HUES64 (cell line): ENCODE measurements at regions not wholly inside any gene's neighbourhood (a gene's known extent, or its start where the extent isn't known, plus 50 kb on each side); places are given as distances from the start of the nearest gene placed in this dataset.

Experiments
- H3K27ac ChIP-seq: 2 replicates; pipeline ENCODE4 v1.7.0; 2013; ENCODE audit warnings: low read depth, low read length, inconsistent platforms
- H3K27me3 ChIP-seq: 2 replicates; pipeline ENCODE4 v1.6.1; 2013; ENCODE audit warnings: mild to moderate bottlenecking, low read length; ENCODE audit not compliant: insufficient read depth
- H3K36me3 ChIP-seq: 2 replicates; pipeline ENCODE4 v1.6.1; 2013; ENCODE audit warnings: mild to moderate bottlenecking, low read length; ENCODE audit not compliant: insufficient read depth
- H3K4me1 ChIP-seq: 2 replicates; pipeline ENCODE4 v1.6.1; 2013; ENCODE audit warnings: mild to moderate bottlenecking, low read length, moderate library complexity; ENCODE audit not compliant: insufficient read depth
- H3K4me3 ChIP-seq: 2 replicates; pipeline ENCODE4 v1.5.1; 2013; ENCODE audit warnings: mild to moderate bottlenecking, low read length, moderate library complexity
- H3K9ac ChIP-seq: 2 replicates; pipeline ENCODE4 v1.6.1; 2013; ENCODE audit warnings: mild to moderate bottlenecking, low read depth, low read length
- H3K9me3 ChIP-seq: 2 replicates; pipeline ENCODE4 v1.6.1; 2013; ENCODE audit warnings: low read depth, low read length; ENCODE audit not compliant: insufficient read depth
- WGBS: fragments of 150-250, 120-280 bp; methylation state at CpG from one replicate; pipeline ENCODE4 v1.1.7; 2013; ENCODE audit warnings: missing lambda C conversion rate; 5-methylcytosine and 5-hydroxymethylcytosine counted together

DNA sequence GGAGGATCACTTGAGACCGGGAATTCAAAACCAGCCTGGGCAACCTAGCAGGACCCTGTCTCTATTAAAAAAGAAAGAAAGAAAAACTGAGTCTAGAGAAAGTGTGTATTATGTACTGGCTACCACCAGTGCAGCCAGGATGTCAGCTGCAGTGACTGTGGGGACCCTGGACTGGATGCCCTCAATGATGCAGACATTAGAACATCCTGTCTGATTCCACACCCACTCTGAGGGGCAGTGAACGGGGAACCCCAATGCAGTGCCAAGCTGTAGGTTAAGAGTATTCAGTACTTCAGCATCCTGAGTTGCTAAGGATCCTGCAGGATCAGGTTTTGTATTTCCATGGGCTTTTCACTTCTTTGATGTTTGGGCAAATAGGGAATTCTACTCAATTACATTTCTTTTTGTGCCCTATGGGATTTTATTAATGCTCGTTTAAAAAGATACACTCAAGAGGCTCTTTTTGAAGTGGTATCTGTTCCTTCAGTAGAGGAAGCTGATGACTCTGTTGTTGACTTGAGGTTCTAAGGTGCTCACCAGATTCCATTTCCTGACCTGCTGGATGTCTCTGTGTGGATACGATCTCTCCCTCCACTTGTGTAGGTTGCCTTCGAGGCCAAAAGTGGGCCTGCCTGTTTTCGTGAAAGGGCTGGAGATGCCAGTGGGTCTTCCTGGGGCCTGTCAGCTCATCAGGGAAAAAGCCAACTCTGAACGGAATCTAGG is 85.9 kb upstream of the CLCN4 start:
- no peak overlapping the region for H3K9ac ChIP-seq
- H3K27ac ChIP-seq, result no peak overlapping the region
- WGBS, result 96% methylated on average over 6 of the region's 7 CpGs
- H3K4me3 ChIP-seq, result no peak overlapping the region
- no peaks in the 10 kb centered on the region for H3K27me3 ChIP-seq
- no peaks in the 10 kb centered on the region for H3K4me1 ChIP-seq
- peaks cover 24% of the 10 kb centered on the region for H3K36me3 ChIP-seq
- no peaks in the 10 kb centered on the region for H3K9me3 ChIP-seq

- Histone ChIP-seq H3K27ac (no peak overlapping the region), H3K9me3 (no peaks in the 10 kb centered on the region), H3K9ac (no peak overlapping the region), H3K4me3 (no peak overlapping the region), H3K27me3 (no peaks in the 10 kb centered on the region), H3K4me1 (no peaks in the 10 kb centered on the region), H3K36me3 (peaks cover 24% of the 10 kb centered on the region)
- WGBS, result 91% methylated on average over 6 of the region's 7 CpGs
Observed at GRCh38 chrX:10071451-10072144, 85.2 kb upstream of the CLCN4 start.

GRCh38 chrX:10072786-10073568 is 83.8 kb upstream of the CLCN4 start:
- 97% methylated on average over 3 of the region's 4 CpGs for WGBS
- Histone ChIP-seq H3K9me3 (no peaks in the 10 kb centered on the region), H3K36me3 (peaks cover 13% of the 10 kb centered on the region), H3K27ac (no peak overlapping the region), H3K4me1 (no peaks in the 10 kb centered on the region), H3K27me3 (no peaks in the 10 kb centered on the region), H3K4me3 (no peak overlapping the region), H3K9ac (no peak overlapping the region)

DNA sequence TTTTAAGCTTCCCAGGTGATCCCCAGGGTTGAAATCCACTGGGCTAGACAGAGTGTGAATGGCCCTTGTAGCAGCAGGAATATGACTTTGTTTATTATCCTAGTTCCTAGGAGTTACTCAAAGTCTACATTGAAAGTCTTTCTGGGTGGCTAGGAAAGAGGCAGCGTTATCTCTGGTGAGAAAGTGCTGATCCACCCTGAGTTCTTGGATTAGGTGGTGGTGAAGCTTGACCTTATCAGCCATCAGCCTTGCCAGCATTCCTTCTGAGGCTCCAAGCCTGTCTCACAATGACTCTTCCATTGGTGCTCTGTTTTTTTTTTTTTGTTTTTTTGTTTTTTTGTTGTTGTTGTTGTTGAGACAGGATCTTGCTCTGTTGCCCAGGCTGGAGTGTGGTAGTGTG is 83.1 kb upstream of the CLCN4 start:
- 88% methylated on average over 1 of the region's 1 CpG for WGBS
- no peaks in the 10 kb centered on the region for H3K9me3 ChIP-seq
- H3K36me3 ChIP-seq, result peaks cover 8% of the 10 kb centered on the region
- no peak overlapping the region for H3K9ac ChIP-seq
- H3K4me3 ChIP-seq, result no peak overlapping the region
- H3K4me1 ChIP-seq, result no peaks in the 10 kb centered on the region
- H3K27me3 ChIP-seq, result no peaks in the 10 kb centered on the region
- H3K27ac ChIP-seq, result no peak overlapping the region

- H3K36me3 ChIP-seq, result peaks cover 9% of the 10 kb centered on the region
- peaks cover 6% of the 10 kb centered on the region; the same call in 1 of the 2 replicates for H3K4me1 ChIP-seq
- H3K4me3 ChIP-seq, result no peak overlapping the region
- 96% methylated on average over 9 of the region's 9 CpGs for WGBS
- no peak overlapping the region for H3K27ac ChIP-seq
- H3K9ac ChIP-seq, result no peak overlapping the region
- H3K27me3 ChIP-seq, result no peaks in the 10 kb centered on the region
- no peaks in the 10 kb centered on the region for H3K9me3 ChIP-seq
Observed at GRCh38 chrX:10074241-10074941, 82.4 kb upstream of the CLCN4 start.

DNA sequence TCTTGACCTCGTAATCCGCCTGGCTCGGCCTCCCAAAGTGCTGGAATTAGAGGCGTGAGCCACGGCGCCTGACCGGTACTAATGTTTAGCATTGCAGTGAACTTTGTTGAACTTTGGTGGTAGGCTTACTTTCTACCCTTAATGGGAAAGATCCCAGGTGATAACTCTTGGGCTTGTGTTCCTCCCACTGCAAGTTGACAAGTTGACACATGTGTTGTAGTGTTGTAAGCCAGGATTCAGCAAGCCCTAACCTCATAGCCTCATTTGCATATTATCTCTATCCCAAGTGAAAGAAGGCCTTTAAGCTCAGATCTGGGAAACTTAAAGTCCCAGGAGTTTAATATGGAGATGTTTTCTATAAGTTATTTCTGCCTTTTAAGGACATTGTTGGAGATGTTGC is 80.0 kb upstream of the CLCN4 start:
- peaks cover 10% of the 10 kb centered on the region; the same call in 1 of the 2 replicates for H3K4me1 ChIP-seq
- no peak overlapping the region for H3K9ac ChIP-seq
- peaks cover 8% of the 10 kb centered on the region for H3K36me3 ChIP-seq
- H3K9me3 ChIP-seq, result no peaks in the 10 kb centered on the region
- 95% methylated on average over 7 of the region's 7 CpGs for WGBS
- H3K27ac ChIP-seq, result no peak overlapping the region
- no peaks in the 10 kb centered on the region for H3K27me3 ChIP-seq
- H3K4me3 ChIP-seq, result no peak overlapping the region

GRCh38 chrX:10077425-10078188 is 79.2 kb upstream of the CLCN4 start:
- Histone ChIP-seq H3K9ac (no peak overlapping the region), H3K9me3 (no peaks in the 10 kb centered on the region), H3K4me3 (no peak overlapping the region), H3K27me3 (no peaks in the 10 kb centered on the region), H3K27ac (no peak overlapping the region), H3K36me3 (peaks cover 8% of the 10 kb centered on the region), H3K4me1 (peaks cover 10% of the 10 kb centered on the region; the same call in 1 of the 2 replicates)
- 89% methylated on average over 9 of the region's 9 CpGs for WGBS

DNA sequence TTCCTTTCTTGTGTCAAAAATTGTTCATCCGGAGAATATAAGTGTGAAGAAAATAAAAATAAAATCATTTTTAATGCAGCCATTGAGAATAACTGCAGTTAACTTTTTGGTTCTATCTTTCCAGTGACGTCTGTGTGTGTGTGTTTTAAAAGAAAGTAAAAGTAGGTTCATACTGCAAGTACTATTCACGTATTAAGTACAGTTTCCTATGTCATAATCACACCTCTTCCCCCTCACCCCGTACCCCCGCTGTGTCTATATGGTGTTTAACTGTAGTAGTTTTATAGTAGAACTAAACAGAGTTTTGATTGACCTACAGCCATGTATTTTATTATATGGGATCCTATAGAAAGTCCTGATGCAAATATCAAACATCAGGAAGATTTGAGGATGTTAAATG is 78.5 kb upstream of the CLCN4 start:
- H3K9ac ChIP-seq, result no peak overlapping the region
- no peak overlapping the region for H3K27ac ChIP-seq
- H3K4me1 ChIP-seq, result peaks cover 13% of the 10 kb centered on the region; the same call in 1 of the 2 replicates
- no CpG with 5 or more reads among the region's 5 CpGs for whole genome bisulfite sequencing
- H3K27me3 ChIP-seq, result no peaks in the 10 kb centered on the region
- no peaks in the 10 kb centered on the region for H3K9me3 ChIP-seq
- no peak overlapping the region for H3K4me3 ChIP-seq
- H3K36me3 ChIP-seq, result peaks cover 8% of the 10 kb centered on the region

- Histone ChIP-seq H3K36me3 (peaks cover 8% of the 10 kb centered on the region), H3K9me3 (no peaks in the 10 kb centered on the region), H3K27ac (no peak overlapping the region), H3K9ac (no peak overlapping the region), H3K27me3 (no peaks in the 10 kb centered on the region), H3K4me1 (peaks cover 13% of the 10 kb centered on the region; the same call in 1 of the 2 replicates), H3K4me3 (no peak overlapping the region)
- 82% methylated on average over 7 of the region's 7 CpGs for WGBS
Observed at GRCh38 chrX:10079231-10079630, 77.5 kb upstream of the CLCN4 start.

GRCh38 chrX:10083809-10084208 is 73.0 kb upstream of the CLCN4 start:
- Histone ChIP-seq H3K36me3 (peaks cover 8% of the 10 kb centered on the region), H3K4me1 (peaks cover 13% of the 10 kb centered on the region; the same call in 1 of the 2 replicates), H3K9me3 (no peaks in the 10 kb centered on the region), H3K27me3 (no peaks in the 10 kb centered on the region), H3K4me3 (no peak overlapping the region), H3K27ac (no peak overlapping the region), H3K9ac (no peak overlapping the region)
- WGBS, result 98% methylated on average over 2 of the region's 2 CpGs
